ENCODE measurements at regions not wholly inside any gene's neighbourhood (a gene's known extent, or its start where the extent isn't known, plus 50 kb on each side); places are given as distances from the start of the nearest gene placed in this dataset.

- TF ChIP-seq, protein P1, sequence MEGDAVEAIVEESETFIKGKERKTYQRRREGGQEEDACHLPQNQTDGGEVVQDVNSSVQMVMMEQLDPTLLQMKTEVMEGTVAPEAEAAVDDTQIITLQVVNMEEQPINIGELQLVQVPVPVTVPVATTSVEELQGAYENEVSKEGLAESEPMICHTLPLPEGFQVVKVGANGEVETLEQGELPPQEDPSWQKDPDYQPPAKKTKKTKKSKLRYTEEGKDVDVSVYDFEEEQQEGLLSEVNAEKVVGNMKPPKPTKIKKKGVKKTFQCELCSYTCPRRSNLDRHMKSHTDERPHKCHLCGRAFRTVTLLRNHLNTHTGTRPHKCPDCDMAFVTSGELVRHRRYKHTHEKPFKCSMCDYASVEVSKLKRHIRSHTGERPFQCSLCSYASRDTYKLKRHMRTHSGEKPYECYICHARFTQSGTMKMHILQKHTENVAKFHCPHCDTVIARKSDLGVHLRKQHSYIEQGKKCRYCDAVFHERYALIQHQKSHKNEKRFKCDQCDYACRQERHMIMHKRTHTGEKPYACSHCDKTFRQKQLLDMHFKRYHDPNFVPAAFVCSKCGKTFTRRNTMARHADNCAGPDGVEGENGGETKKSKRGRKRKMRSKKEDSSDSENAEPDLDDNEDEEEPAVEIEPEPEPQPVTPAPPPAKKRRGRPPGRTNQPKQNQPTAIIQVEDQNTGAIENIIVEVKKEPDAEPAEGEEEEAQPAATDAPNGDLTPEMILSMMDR (IDR thresholded peaks at IDR 0.05) = no peak
- no peak for TF ChIP-seq POLR2A (IDR thresholded peaks at IDR 0.05)
These were observed 223.6 kb downstream of the CENPF start for GRCh38 chr1:214826619-214827018.

Data from adrenal gland (tissue), 5 donors.